WTC11 (cell line): ENCODE measurements at regions not wholly inside any gene's neighbourhood (a gene's known extent, or its start where the extent isn't known, plus 50 kb on each side); places are given as distances from the start of the nearest gene placed in this dataset.

Experiments
- GTF2I ChIP-seq: fragments of 250-450 bp; sonication (Bioruptor Pico); conservative IDR thresholded peaks from 2 replicates; pipeline ENCODE4 v1.4.0; 2021; ENCODE audit warnings: mild to moderate bottlenecking
- TF ChIP-seq, protein P1 (sequence below): fragments of 200-600 bp; IDR thresholded peaks from 2 replicates; pipeline ENCODE4 v1.8.0; 2022; ENCODE audit warnings: antibody characterized with exemption
- TF ChIP-seq, protein P2 (sequence below): sonication (generic); formaldehyde crosslinking; conservative IDR thresholded peaks from 2 replicates; pipeline ENCODE4 v1.8.1; 2022; ENCODE audit warnings: mild to moderate bottlenecking, missing genetic modification reagents

DNA sequence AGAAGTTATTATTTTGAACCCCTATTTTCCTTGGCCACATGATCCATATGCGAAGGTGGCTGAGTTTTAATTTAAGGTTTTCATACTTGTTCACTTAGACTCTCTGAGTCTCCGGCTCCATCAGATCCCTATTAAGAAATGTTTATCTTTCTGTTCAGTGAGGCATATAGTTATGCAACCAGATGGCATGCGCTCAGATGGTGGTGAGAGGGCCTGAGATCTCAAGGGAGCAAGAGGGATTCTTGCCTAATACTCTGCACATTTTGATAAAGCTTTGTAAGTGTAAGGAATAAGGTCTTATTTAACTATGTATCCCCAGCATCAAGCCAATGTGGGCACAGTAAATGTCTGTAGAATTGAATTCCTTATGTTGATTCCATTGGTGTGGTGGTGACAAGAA lies 78.9 kb upstream of the DPH6 start:
- TF ChIP-seq, protein P1, sequence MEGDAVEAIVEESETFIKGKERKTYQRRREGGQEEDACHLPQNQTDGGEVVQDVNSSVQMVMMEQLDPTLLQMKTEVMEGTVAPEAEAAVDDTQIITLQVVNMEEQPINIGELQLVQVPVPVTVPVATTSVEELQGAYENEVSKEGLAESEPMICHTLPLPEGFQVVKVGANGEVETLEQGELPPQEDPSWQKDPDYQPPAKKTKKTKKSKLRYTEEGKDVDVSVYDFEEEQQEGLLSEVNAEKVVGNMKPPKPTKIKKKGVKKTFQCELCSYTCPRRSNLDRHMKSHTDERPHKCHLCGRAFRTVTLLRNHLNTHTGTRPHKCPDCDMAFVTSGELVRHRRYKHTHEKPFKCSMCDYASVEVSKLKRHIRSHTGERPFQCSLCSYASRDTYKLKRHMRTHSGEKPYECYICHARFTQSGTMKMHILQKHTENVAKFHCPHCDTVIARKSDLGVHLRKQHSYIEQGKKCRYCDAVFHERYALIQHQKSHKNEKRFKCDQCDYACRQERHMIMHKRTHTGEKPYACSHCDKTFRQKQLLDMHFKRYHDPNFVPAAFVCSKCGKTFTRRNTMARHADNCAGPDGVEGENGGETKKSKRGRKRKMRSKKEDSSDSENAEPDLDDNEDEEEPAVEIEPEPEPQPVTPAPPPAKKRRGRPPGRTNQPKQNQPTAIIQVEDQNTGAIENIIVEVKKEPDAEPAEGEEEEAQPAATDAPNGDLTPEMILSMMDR, result no peak
- TF ChIP-seq, protein P2, sequence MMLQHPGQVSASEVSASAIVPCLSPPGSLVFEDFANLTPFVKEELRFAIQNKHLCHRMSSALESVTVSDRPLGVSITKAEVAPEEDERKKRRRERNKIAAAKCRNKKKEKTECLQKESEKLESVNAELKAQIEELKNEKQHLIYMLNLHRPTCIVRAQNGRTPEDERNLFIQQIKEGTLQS (CRISPR knock-in tag), result no peak
- TF ChIP-seq GTF2I (CRISPR knock-in tag), result no peak
